Nephron (organoid): ENCODE measurements at regions not wholly inside any gene's neighbourhood (a gene's known extent, or its start where the extent isn't known, plus 50 kb on each side); places are given as distances from the start of the nearest gene placed in this dataset.
A peak's percentile ranks its signal among the peaks of the same experiment; 100 is the strongest.

Source experiments
- H3K27ac Mint-ChIP-seq, 3 experiments: 2 replicates each; pipeline ENCODE4 v1.8.0; 2020; ENCODE audit warnings: mixed read lengths in 3 of 3, mild to moderate bottlenecking in 2 of 3, moderate library complexity in 1 of 3
- H3K27me3 Mint-ChIP-seq: 2 replicates; pipeline ENCODE4 v1.8.0; 2021; ENCODE audit warnings: low read depth, mild to moderate bottlenecking, moderate library complexity, mixed read lengths
- H3K36me3 Mint-ChIP-seq: 2 replicates; pipeline ENCODE4 v1.8.0; 2020; ENCODE audit warnings: low read depth, mixed read lengths
- H3K4me1 Mint-ChIP-seq: 2 replicates; pipeline ENCODE4 v1.8.0; 2020; ENCODE audit warnings: mixed read lengths
- H3K4me3 Mint-ChIP-seq, 3 experiments: 2 replicates each; pipeline ENCODE4 v1.8.0; 2020; ENCODE audit warnings: mild to moderate bottlenecking in 3 of 3, mixed read lengths in 3 of 3, moderate library complexity in 2 of 3
- H3K9me3 Mint-ChIP-seq: 2 replicates; pipeline ENCODE4 v1.8.0; 2020; ENCODE audit warnings: mixed read lengths
- CTCF ChIP-seq, 3 experiments: fragments of 200-600 bp; sonication (generic); IDR thresholded peaks; one replicate each; pipeline ENCODE4 v1.5.0; 2021; ENCODE audit warnings: antibody characterized with exemption in 3 of 3; ENCODE audit not compliant: unreplicated experiment in 3 of 3

DNA sequence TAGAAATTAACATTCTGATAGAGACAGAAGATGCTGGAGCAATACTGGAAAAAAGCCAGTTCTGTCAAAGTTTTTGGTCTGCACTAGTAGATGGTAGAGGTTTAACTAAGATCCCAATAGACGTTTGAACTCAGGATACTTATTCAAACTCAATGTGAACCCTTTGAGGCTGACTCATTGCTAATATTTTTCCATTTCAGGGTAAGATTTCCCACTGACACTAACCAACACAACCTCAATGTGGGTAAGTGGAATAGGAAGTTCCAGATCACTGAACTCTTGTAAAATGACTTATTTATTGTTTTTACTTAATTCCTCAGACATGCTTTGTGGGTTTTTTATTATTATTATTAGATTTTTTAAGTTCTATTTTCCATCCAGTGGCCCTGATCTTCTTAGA lies 1024.8 kb downstream of the EPHA3 start:
- H3K4me3 Mint-ChIP-seq, result no peak overlapping the region
- TF ChIP-seq CTCF (IDR thresholded peaks at IDR 0.05; ENCODE audit: unreplicated experiment in 3 of 3), result no peak
- H3K9me3 Mint-ChIP-seq, result peaks cover 2% of the 10 kb centered on the region
- no peaks in the 10 kb centered on the region for H3K27me3 Mint-ChIP-seq
- no peak overlapping the region for H3K27ac Mint-ChIP-seq
- no peaks in the 10 kb centered on the region for H3K36me3 Mint-ChIP-seq
- peaks cover 6% of the 10 kb centered on the region for H3K4me1 Mint-ChIP-seq

DNA sequence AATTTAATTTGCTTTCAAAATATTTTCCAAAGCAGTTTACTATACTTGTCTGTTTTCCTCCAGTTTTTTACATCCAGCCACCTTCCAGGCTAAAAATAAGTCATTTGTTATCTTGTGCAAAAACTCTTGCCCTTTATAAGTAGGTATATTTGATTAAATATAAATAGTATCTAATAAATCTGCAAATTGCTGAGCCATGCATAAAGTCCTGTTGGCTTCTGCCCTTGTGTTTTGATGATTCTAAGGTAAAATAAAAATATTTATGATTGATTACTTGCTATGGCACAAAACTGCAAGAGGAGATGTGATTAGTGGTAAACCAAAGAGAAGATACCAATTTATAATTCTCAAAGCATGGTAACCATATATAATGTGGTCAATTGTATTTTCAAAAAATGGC lies 1026.7 kb downstream of the EPHA3 start:
- no peak overlapping the region for H3K4me3 Mint-ChIP-seq
- no peak for TF ChIP-seq CTCF (IDR thresholded peaks at IDR 0.05; ENCODE audit: unreplicated experiment in 3 of 3)
- no peak overlapping the region for H3K27ac Mint-ChIP-seq
- peaks cover 6% of the 10 kb centered on the region for H3K4me1 Mint-ChIP-seq
- no peaks in the 10 kb centered on the region for H3K36me3 Mint-ChIP-seq
- no peaks in the 10 kb centered on the region for H3K9me3 Mint-ChIP-seq
- H3K27me3 Mint-ChIP-seq, result no peaks in the 10 kb centered on the region

DNA sequence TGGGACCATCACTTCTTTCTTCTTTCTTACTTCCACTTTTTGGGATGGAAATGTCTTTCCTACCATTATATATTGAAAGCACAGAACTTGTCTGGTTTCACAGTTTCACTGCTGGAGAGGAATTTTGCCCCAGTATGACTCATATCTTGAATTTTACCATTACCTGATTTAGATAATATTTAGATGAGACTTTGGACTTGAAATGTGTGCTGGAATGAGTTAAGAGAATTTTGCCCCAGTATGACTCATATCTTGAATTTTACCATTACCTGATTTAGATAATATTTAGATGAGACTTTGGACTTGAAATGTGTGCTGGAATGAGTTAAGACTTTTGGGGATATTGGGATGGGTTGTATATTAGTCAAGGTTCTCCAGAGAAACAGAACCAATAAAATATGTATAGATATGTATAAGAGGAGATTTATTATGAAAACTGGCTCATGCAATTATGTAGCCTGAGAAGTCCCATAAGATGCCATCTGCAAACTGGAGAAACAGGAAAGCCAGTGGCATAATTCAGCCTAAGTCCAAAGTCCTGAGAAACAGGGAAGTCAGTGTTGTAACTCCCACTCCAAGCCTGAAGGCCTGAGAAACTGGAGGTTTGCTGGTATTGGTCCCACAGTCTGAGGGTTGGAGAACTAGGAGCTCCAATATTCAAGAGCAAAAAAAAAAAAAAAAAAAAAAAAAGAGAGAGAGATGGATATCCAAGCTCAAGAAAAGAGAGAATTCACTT lies 1029.2 kb downstream of the EPHA3 start:
- no peak overlapping the region for H3K4me3 Mint-ChIP-seq
- no peaks in the 10 kb centered on the region for H3K36me3 Mint-ChIP-seq
- no peak for TF ChIP-seq CTCF (IDR thresholded peaks at IDR 0.05; ENCODE audit: unreplicated experiment in 3 of 3)
- H3K27ac Mint-ChIP-seq, result no peak overlapping the region
- peaks cover 6% of the 10 kb centered on the region for H3K4me1 Mint-ChIP-seq
- no peaks in the 10 kb centered on the region for H3K9me3 Mint-ChIP-seq
- no peaks in the 10 kb centered on the region for H3K27me3 Mint-ChIP-seq

DNA sequence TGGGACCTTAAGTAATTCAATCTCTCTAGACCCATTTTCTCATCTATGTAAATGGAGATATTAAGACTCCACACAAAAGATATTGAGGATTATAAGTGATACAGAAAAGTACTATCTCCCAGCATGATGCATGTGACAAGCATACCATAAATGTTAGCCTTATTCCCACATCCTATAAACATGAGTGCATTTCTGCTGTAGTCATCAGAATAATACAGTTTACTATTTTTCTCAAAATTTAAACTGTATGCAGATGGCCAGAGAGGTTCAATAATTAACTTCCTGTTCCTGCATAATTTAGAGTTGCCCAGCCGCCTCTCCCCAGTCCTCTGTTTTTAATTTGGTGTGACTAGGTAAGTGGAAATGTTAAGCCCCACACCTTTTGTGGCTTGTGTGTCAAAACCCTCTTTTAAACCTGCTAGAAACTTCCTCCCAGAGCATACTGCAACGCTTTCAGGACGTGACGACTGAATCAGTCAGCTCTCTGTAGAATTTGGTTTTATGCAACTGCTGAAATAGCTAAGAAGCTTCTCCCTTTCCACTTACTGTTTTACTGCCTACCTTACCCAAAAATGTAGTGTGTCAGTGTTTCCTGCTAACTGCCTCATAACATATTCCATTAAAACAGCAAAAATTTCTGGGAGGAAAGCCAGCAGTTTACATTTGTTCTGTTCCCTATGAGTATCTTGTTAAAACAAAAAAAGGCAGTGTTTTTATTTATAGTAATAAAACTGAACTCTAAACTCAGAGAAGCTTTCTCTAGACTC lies 1037.9 kb downstream of the EPHA3 start:
- Mint-ChIP-seq H3K4me3 (no peak overlapping the region), H3K27me3 (no peaks in the 10 kb centered on the region), H3K4me1 (peaks cover 22% of the 10 kb centered on the region), H3K9me3 (no peaks in the 10 kb centered on the region), H3K27ac (peak overlapping the region; percentile 50 to 60 (median 55)), H3K36me3 (no peaks in the 10 kb centered on the region)
- TF ChIP-seq CTCF (IDR thresholded peaks at IDR 0.05; ENCODE audit: unreplicated experiment in 3 of 3), result no peak

DNA sequence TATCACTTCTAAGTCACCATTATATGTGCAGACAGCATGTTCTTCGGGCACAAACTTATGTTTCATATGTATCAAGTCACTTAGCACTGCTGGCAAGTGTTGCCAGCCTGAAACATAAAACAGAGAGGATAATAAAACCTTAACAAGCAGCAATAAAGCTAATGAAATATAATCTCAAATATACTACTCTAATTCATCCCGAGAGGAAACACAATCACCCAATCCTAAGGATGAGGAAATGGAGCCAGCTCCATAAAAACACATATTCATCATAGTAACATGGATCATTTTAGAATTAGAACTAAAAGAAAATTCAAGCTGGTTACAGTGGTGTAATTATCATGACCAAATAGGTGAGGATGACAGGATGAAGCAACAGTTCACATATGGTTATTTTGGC lies 1072.7 kb downstream of the EPHA3 start:
- Mint-ChIP-seq H3K9me3 (no peaks in the 10 kb centered on the region), H3K4me3 (no peak overlapping the region), H3K27me3 (peaks cover 12% of the 10 kb centered on the region), H3K27ac (no peak overlapping the region), H3K36me3 (no peaks in the 10 kb centered on the region), H3K4me1 (no peaks in the 10 kb centered on the region)
- TF ChIP-seq CTCF (IDR thresholded peaks at IDR 0.05; ENCODE audit: unreplicated experiment in 3 of 3), result no peak
